GM21825 (cell line): ENCODE measurements at regions not wholly inside any gene's neighbourhood (a gene's known extent, or its start where the extent isn't known, plus 50 kb on each side); places are given as distances from the start of the nearest gene placed in this dataset.
"Not testable (repeated sequence)": the region's sequence is repeated elsewhere in the genome, so short reads cannot be mapped to it uniquely, and the experiment has no call there.

Experiments
- ATAC-seq: cut with Tn5 transposase; IDR thresholded peaks from one replicate; pipeline ENCODE4 v1.9.1; 2021; ENCODE audit warnings: mild to moderate bottlenecking, moderate library complexity; ENCODE audit not compliant: unreplicated experiment

DNA sequence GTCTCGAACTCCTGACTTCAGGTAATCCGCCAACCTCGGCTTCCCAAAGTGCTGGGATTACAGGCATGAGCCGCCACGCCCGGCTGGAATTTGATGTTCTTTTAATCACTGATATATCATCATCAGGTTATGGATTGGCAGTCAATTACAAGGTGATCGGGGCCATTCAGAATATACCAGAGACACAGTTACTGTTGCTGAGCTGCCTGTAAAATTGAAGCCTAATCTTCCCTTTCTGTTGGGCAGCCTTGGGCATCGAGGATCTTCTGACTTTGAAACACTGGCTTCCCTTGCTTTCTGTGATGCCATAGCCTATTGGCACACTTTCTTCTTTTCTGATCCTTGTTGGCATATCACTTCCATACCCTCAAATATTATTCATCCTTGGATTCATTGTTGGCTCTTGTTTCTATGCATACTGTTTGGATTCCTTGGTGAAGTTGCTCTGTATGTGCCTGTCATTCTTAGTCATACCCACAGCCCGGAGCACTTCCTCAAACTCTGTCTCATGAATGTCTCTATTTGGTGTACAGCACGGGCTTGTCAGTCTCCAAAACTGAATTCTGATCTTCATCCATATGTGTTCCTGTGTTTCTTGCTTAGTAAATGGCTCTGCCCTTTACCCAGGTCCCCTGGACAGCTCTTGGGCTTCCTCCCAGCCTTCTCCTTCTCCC is 85.6 kb upstream of the CRYM start:
- not testable (repeated sequence) for ATAC-seq

- not testable (repeated sequence) for ATAC-seq
These were observed 83.6 kb upstream of the CRYM start for GRCh38 chr16:21361612-21362227.

DNA sequence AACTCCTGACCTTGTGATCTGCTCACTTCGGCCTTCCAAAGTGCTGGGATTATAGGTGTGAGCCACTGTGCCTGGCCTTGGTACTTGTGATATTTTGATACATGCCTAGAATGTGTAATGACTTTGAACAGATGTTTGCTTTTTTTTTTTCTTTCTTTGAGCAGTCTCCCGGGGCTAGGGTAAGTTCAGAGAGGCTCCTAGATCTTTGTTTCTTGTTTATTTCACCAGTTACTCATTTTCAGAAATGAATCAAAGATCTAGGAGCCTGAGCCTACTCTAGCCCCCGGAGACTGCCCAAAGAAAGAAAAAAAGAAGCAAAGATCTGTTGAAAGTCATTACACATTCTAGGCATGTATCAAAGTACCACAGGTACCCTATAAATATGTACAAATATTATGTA is 83.0 kb upstream of the CRYM start:
- not testable (repeated sequence) for ATAC-seq

DNA sequence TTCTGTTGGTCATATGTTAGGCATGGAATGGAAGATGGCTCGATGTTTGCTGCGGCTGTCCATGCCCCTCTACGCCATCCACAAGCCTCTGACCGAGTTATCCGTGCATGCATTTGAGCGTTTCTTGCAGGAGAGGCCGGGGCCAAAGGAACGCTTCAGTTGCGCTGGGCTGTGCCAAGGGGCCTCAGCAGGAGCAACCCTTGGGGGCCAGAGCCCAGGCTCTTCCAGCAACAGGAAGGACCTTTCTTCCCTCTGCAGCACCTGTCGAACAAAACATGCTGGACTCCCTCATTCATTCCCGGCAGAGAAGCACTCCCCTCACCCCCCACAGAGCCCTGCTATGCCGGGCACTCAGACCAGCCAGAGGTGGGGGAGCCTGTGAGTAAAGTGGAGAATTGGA is 81.4 kb upstream of the CRYM start:
- peak; percentile 2 for ATAC-seq

- peak; percentile 49 for ATAC-seq
These were observed 80.2 kb upstream of the CRYM start for GRCh38 chr16:21358261-21358795.

- not testable (repeated sequence) for ATAC-seq
These were observed 78.2 kb upstream of the CRYM start for GRCh38 chr16:21356308-21356707.

GRCh38 chr16:21351433-21351832 is 73.3 kb upstream of the CRYM start:
- ATAC-seq: not testable (repeated sequence)

- not testable (repeated sequence) for ATAC-seq
These were observed 72.8 kb upstream of the CRYM start for GRCh38 chr16:21350851-21351250.

GRCh38 chr16:21349336-21349735 is 71.2 kb upstream of the CRYM start:
- ATAC-seq: not testable (repeated sequence)

DNA sequence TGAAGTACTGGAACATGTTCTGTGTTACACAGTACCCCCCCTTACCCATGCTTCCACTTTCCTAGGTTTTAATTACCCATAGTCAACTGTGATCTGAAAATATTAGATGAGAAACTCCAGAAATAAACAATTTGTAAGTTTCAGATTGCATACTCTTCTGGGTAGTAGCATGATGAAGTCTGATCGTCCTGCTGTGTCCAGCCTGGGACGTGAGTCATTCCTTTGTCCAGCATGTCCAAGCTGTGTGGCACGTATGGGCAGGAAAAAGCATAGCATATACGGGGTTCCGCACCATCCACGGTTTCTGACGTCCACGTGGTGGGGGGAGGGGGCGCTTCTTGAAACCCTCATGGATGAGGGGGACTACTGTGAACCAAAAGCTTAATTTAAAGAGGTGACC is 70.7 kb upstream of the CRYM start:
- ATAC-seq: not testable (repeated sequence)

GRCh38 chr16:21347538-21347937 is 69.4 kb upstream of the CRYM start:
- not testable (repeated sequence) for ATAC-seq

DNA sequence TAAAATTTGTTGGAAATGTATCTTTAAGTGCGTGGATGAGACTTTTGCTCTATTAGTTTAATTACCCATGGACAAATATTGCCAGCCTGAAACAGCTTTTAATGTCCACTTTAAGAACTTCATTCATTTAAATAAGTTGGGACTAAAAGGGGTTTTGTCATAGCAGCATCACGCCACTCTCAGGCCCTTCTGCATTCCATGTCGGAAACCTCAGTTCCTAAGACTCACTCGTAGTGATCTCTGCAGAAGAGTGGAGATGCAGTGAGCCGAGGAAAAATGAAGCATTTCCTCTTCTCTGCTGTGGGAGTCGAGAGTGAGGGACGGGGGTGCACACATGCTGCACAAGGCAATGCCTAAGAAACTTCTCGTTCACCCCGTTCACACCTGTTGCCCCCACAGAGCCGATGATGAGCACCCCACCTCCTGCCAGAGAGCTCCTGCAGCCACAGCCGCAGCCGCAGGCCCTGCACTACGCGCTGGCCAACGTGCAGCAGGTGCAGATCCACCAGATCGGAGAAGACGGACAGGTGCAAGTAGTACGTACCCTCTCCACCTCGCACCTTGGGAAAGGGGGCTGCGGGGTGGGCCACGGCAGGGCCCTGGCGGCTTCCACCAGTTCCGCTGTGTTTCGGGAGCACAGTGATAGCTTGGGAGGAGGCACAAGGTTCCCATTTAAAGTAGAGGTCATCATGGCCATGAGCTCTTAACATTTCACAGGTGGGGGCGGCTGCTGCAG is 68.8 kb upstream of the CRYM start:
- ATAC-seq: not testable (repeated sequence)

- ATAC-seq: not testable (repeated sequence)
These were observed 66.3 kb upstream of the CRYM start for GRCh38 chr16:21344361-21344912.

GRCh38 chr16:21341101-21341500 is 63.0 kb upstream of the CRYM start:
- no peak for ATAC-seq

- no peak for ATAC-seq
These were observed 61.9 kb upstream of the CRYM start for GRCh38 chr16:21339941-21340340.

- no peak for ATAC-seq
These were observed 61.2 kb upstream of the CRYM start for GRCh38 chr16:21339269-21339641.

DNA sequence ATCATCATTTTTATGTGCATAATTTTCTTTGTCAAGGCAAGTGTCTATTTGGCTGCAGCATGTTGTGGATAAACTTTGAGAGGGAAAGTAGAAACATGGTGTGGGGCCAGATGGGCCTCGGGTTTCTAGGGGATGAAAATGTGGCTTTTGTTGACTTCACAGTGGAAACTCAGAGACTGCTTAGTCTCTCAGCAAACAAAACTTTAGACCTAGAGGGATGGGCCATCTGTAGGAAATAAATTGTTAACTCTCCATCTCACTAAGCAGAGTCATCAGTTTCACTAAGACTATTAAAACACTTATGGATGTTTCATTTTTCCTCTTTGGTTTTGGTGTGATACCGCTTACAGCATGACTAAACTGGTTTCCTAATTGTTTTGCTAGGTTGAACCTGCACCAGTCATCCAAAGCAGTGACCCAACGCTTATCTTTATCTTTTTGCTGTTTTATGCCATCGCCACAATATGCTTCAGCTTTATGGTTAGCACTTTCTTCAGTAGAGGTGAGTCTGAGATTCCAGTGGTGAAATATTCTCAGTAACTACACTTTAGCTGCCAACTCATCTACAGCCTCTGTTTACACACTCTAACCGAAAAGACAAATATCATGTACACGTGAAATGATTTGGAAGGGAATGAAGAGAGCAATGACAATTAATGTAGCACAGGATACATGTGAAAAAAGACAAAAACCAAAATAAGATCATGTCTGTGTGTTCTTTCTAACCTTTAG is 60.6 kb upstream of the CRYM start:
- no peak for ATAC-seq

DNA sequence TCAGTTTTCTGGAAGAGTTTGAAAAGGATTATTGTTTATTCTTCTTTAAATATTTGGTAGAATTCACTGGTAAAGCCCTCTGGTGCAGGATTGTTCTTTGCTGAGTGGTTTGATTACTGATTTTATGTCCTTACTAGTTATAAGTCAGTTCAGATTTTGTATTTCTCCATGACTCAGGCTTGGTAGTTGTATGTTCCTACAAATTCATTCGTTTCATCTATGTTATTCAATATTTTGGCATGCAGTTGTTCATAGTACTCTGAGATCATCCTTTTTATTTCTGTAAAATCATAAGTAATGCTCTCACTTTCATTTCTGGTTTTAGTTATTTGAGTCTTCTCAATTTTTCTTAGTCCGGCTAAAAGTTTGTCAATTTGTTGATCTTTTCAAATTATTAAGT is 58.1 kb upstream of the CRYM start:
- no peak for ATAC-seq

DNA sequence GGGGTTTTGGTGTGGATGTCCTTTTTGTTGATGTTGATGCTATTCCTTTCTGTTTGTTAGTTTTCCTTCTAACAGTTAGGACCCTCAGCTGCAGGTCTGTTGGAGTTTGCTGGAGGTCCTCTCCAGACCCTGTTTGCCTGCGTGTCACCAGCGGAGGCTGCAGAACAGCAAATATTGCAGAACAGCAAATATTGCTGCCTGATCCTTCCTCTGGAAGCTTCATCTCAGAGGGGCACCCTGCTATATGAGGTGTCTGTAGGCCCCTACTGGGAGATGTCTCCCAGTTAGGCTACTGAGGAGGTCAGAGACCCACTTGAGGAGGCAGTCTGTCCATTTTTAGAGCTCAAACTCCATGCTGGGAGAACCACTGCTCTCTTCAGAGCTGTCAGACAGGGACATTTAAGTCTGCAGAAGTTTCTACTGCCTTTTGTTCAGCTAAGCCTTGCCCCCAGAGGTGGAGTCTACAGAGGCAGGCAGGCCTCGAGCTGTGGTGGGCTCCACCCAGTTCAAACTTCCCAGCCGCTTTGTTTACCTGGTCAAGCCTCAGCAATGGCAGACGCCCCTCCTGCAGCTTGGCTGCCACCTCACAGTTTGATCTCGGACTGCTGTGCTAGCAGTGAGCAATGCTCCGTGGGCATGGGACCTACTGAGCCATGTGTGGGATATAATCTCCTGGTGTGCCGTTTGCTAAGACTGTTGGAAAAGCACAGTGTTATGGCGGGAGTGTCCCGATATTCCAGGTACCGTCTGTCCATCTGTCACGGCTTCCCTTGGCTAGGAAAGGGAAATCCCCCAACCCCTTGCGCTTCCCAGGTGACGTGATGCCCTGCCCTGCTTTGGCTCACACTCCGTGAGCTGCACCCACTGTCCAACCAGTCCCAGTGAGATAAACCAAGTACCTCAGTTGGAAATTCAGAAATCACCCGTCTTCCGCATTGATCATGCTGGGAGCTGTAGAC is 56.4 kb upstream of the CRYM start:
- not testable (repeated sequence) for ATAC-seq

- ATAC-seq: not testable (repeated sequence)
These were observed 55.6 kb upstream of the CRYM start for GRCh38 chr16:21333683-21334082.
